ENCODE measurements at regions not wholly inside any gene's neighbourhood (a gene's known extent, or its start where the extent isn't known, plus 50 kb on each side); places are given as distances from the start of the nearest gene placed in this dataset.

DNA sequence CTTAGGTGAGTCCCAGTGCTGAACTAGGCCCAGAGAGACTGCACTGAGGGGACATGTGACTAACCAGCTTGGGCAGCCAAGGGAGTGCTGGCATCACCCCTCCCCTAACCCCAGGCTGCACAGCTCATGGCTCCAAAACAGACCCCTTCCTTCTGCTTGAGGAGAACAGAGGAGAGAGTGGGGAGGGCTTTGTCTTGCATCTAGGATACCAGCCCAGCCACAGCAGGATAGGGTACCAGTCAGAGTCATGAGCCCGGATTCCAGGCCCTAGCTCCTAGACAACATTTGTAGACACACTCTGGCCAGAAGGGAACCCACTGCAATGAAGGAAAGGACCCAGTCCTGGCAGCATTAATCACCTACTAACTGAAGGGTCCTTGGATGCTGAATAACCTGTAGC lies 49.9 kb upstream of the PLSCR4 start:
- no peaks in the 10 kb centered on the region for H3K9me3 ChIP-seq (ENCODE audit: low read depth, low read length)

More for the DNA sequence above, 49.9 kb upstream of the PLSCR4 start:
- Histone ChIP-seq H3K4me1 (ENCODE audit: insufficient read depth, low read length) (no peaks in the 10 kb centered on the region), H3K79me2 (ENCODE audit: insufficient read depth, low read length) (no peaks in the 10 kb centered on the region), H3K27me3 (ENCODE audit: insufficient read depth, low read length) (no peaks in the 10 kb centered on the region), H3K4me3 (ENCODE audit: insufficient read depth, low read length) (no peak overlapping the region), H4K20me1 (ENCODE audit: insufficient read depth, low read length) (no peaks in the 10 kb centered on the region), H2AFZ (ENCODE audit: low read length) (no peak overlapping the region), H3K4me2 (ENCODE audit: insufficient read depth, low read length) (no peak overlapping the region), H3K36me3 (ENCODE audit: insufficient read depth, low read length) (no peaks in the 10 kb centered on the region), H3K27ac (ENCODE audit: low read depth, low read length) (no peak overlapping the region)
- TF ChIP-seq CTCF (IDR thresholded peaks at IDR 0.05; ENCODE audit: extremely low read depth, low read depth, low read length) = no peak
- no peak for DNase-seq (ENCODE audit: insufficient read length, low spot score, missing footprints)
